Lung (tissue), 11 donors: ENCODE measurements at regions not wholly inside any gene's neighbourhood (a gene's known extent, or its start where the extent isn't known, plus 50 kb on each side); places are given as distances from the start of the nearest gene placed in this dataset.

Experiments
- ATAC-seq: fragments of 200-7000 bp; cut with Tn5 transposase; one replicate; pipeline ENCODE4 v1.9.1; 2020; ENCODE audit warnings: moderate number of reproducible peaks; ENCODE audit not compliant: insufficient read depth, low FRiP score
- DNase-seq, 3 donors: peaks; one replicate each; pipeline ENCODE4 v3.0.0-alpha.2; 2013 to 2017
- H3K27ac ChIP-seq, 2 donors: one replicate each; pipeline ENCODE4 v1.5.1; 2013; ENCODE audit warnings: mild to moderate bottlenecking in 2 of 2, moderate library complexity in 2 of 2, control low read depth in 1 of 2, inconsistent platforms in 1 of 2, low read depth in 1 of 2, low read length in 1 of 2
- H3K27me3 ChIP-seq, 3 donors: one replicate each; pipeline ENCODE4 v1.5.1; 2013; ENCODE audit warnings: low read length in 2 of 3; ENCODE audit not compliant: control insufficient read depth in 3 of 3, insufficient read depth in 3 of 3
- H3K36me3 ChIP-seq, 4 donors: one replicate each; pipeline ENCODE4 v1.5.1; 2013; ENCODE audit warnings: low read length in 4 of 4, mild to moderate bottlenecking in 1 of 4, moderate library complexity in 1 of 4; ENCODE audit not compliant: control insufficient read depth in 4 of 4, insufficient read depth in 4 of 4
- H3K4me1 ChIP-seq, 5 donors: one replicate each; pipeline ENCODE4 v1.5.1; 2013; ENCODE audit warnings: low read length in 5 of 5, mild to moderate bottlenecking in 2 of 5, moderate library complexity in 1 of 5; ENCODE audit not compliant: control insufficient read depth in 5 of 5, insufficient read depth in 5 of 5
- H3K4me3 ChIP-seq: one replicate; pipeline ENCODE4 v1.5.1; 2013; ENCODE audit warnings: mild to moderate bottlenecking, control low read depth, moderate library complexity
- H3K9ac ChIP-seq, 2 donors: one replicate each; pipeline ENCODE4 v1.5.1; 2013; ENCODE audit warnings: low read length in 2 of 2, control low read depth in 1 of 2; ENCODE audit not compliant: insufficient read depth in 1 of 2
- H3K9me3 ChIP-seq, 4 donors: one replicate each; pipeline ENCODE4 v1.5.1; 2013; ENCODE audit warnings: low read length in 3 of 4, mild to moderate bottlenecking in 1 of 4, moderate library complexity in 1 of 4; ENCODE audit not compliant: control insufficient read depth in 4 of 4, insufficient read depth in 3 of 4
- WGBS, 2 donors: extraction: QIAGEN DNeasy Blood & Tissue Kit; methylation state at CpG; one replicate each; pipeline ENCODE4 v1.1.7; 2013; 5-methylcytosine and 5-hydroxymethylcytosine counted together
- TF ChIP-seq, protein P1 (sequence below): IDR thresholded peaks from 2 replicates; pipeline ENCODE4 v1.5.1; 2012; ENCODE audit warnings: mild to moderate bottlenecking; ENCODE audit errors: control extremely low read depth, extremely low read depth
- donor health status: control.
- donor health status: control.
- donor health status: Bipolar disorder and iron deficiency.
- donor health status: healthy.
- donor health status: DM: yes; HTN: yes; CAD: no.

DNA sequence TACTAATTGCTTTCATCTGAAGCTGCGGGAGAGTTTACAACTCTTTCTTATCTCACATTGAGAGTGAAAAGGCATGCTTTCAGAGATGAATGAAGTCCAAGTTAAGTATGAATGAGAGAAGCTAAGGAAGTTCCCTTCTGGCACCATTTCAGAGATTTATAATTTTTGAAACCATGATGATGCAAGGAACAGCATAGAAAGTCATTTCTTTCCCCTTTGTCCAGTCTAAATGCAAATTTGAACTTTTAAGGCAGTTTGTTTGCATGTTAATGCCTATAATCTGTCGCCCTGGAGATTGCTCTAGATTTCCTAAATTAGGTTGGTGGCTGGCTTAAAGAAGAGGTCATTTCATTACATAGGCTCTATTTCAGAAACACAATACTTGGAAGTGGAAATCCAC, 594.8 kb upstream of the GOT2 start:
- ATAC-seq (no peak), DNase-seq (peak in 1 of 3 donors; percentile 26)
- Histone ChIP-seq H3K9me3 (no peaks in the 10 kb centered on the region), H3K4me3 (no peak overlapping the region), H3K27ac (no peak overlapping the region), H3K27me3 (no peaks in the 10 kb centered on the region), H3K36me3 (no peaks in the 10 kb centered on the region), H3K4me1 (no peaks in the 10 kb centered on the region), H3K9ac (no peak overlapping the region)
- 69 to 88% methylated on average over 2 of the region's 2 CpGs for WGBS, 2 donors
- TF ChIP-seq, protein P1, sequence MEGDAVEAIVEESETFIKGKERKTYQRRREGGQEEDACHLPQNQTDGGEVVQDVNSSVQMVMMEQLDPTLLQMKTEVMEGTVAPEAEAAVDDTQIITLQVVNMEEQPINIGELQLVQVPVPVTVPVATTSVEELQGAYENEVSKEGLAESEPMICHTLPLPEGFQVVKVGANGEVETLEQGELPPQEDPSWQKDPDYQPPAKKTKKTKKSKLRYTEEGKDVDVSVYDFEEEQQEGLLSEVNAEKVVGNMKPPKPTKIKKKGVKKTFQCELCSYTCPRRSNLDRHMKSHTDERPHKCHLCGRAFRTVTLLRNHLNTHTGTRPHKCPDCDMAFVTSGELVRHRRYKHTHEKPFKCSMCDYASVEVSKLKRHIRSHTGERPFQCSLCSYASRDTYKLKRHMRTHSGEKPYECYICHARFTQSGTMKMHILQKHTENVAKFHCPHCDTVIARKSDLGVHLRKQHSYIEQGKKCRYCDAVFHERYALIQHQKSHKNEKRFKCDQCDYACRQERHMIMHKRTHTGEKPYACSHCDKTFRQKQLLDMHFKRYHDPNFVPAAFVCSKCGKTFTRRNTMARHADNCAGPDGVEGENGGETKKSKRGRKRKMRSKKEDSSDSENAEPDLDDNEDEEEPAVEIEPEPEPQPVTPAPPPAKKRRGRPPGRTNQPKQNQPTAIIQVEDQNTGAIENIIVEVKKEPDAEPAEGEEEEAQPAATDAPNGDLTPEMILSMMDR = no peak

DNA sequence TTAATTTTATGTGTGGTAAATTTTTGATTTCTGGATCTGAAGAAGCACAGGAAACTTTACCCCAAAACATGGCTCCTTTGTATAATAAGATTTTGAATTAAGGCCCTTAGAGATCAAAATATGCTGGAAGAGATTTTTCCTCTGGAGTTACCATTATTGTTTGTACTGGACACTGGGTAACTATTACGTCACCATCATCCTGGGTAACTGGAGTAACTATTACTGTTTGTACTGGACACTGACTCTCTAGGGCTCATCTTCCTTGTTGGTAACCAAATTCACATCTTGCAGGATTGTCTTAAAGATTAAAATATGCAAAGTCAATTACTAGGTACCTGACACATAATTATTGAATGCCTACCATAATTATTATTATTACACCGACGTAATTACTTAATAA, 593.8 kb upstream of the GOT2 start:
- TF ChIP-seq, protein P1 = no peak
- 92 to 94% methylated on average over 3 of the region's 3 CpGs for WGBS, 2 donors

DNA sequence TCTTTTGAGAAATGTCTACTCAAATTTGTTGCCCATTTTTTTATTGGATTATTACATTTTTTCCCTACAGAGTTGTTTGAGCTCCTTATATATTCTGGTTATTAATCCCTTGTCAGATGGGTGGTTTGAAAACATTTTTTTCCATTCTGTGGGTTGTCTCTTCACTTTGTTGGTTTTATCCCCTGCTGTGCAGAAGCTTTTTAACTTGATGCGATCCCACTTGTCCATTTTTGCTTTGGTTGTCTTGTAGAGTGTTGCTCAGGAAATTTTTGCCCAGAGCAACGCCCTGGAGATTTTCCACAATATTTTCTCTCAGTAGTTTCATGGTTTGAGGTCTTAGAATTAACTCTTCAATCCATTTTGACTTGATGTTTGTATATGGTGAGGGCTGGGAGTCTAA, 592.8 kb upstream of the GOT2 start:
- H3K9me3 ChIP-seq = no peaks in the 10 kb centered on the region
- no peaks in the 10 kb centered on the region for H3K4me1 ChIP-seq
- H3K9ac ChIP-seq = no peak overlapping the region
- no peak for ATAC-seq
- H3K27me3 ChIP-seq = no peaks in the 10 kb centered on the region
- H3K36me3 ChIP-seq = no peaks in the 10 kb centered on the region
- H3K4me3 ChIP-seq = no peak overlapping the region
- no peak overlapping the region for H3K27ac ChIP-seq
- DNase-seq = no peak
- TF ChIP-seq, protein P1 = no peak
- 48 to 68% methylated on average over 2 of the region's 2 CpGs for WGBS, 2 donors

More for the DNA sequence above, 593.8 kb upstream of the GOT2 start:
- ATAC-seq (no peak), DNase-seq (no peak)
- H3K4me1 ChIP-seq = no peaks in the 10 kb centered on the region
- H3K27ac ChIP-seq = no peak overlapping the region
- no peak overlapping the region for H3K9ac ChIP-seq
- H3K36me3 ChIP-seq = no peaks in the 10 kb centered on the region
- no peaks in the 10 kb centered on the region for H3K9me3 ChIP-seq
- H3K27me3 ChIP-seq = no peaks in the 10 kb centered on the region
- H3K4me3 ChIP-seq = no peak overlapping the region

DNA sequence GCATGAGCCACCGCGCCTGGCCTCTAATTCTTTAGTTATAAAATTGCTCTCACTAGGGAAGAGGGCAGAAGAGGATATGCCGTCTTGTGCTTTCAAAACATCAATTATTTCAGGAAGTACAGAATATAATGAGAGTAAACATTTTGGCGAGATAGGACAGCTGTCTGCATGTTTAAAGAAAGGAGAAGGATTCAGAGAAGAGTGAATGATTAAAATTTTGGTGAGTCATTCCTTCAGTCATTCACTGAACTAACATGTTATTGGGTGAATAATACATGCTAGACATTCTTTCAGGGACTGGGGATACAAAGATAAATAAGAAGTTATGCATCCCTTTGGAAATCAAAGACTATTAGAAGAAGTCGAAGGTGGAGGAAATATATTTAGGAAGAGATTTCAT, 590.3 kb upstream of the GOT2 start:
- H3K4me3 ChIP-seq = no peak overlapping the region
- WGBS, 2 donors = 53 to 70% methylated on average over 5 of the region's 5 CpGs
- ATAC-seq = no peak
- H3K36me3 ChIP-seq = no peaks in the 10 kb centered on the region
- no peaks in the 10 kb centered on the region for H3K4me1 ChIP-seq
- TF ChIP-seq, protein P1 = no peak
- DNase-seq = no peak
- no peaks in the 10 kb centered on the region for H3K27me3 ChIP-seq
- H3K9ac ChIP-seq = no peak overlapping the region
- H3K27ac ChIP-seq = no peak overlapping the region
- no peaks in the 10 kb centered on the region for H3K9me3 ChIP-seq
